HG03571 (cell line): ENCODE measurements at regions not wholly inside any gene's neighbourhood (a gene's known extent, or its start where the extent isn't known, plus 50 kb on each side); places are given as distances from the start of the nearest gene placed in this dataset.
"Not testable (repeated sequence)": the region's sequence is repeated elsewhere in the genome, so short reads cannot be mapped to it uniquely, and the experiment has no call there.

Experiments
- ATAC-seq: cut with Tn5 transposase; IDR thresholded peaks from one replicate; pipeline ENCODE4 v1.9.1; 2021; ENCODE audit not compliant: unreplicated experiment

GRCh38 chr2:180927030-180927686, 53.2 kb upstream of the UBE2E3 start:
- no peak for ATAC-seq

- no peak for ATAC-seq
Observed at GRCh38 chr2:180925700-180926099, 54.7 kb upstream of the UBE2E3 start.

- no peak for ATAC-seq
Observed at GRCh38 chr2:180924063-180924462, 56.3 kb upstream of the UBE2E3 start.

GRCh38 chr2:180910831-180911665, 69.4 kb upstream of the UBE2E3 start:
- no peak for ATAC-seq

- ATAC-seq: no peak
Observed at GRCh38 chr2:180907731-180908130, 72.7 kb upstream of the UBE2E3 start.

GRCh38 chr2:180905461-180905860, 74.9 kb upstream of the UBE2E3 start:
- ATAC-seq: no peak

GRCh38 chr2:180905002-180905401, 75.4 kb upstream of the UBE2E3 start:
- no peak for ATAC-seq

- ATAC-seq: no peak
Observed at GRCh38 chr2:180901331-180901730, 79.1 kb upstream of the UBE2E3 start.

- ATAC-seq: no peak
Observed at GRCh38 chr2:180893752-180894151, 86.7 kb upstream of the UBE2E3 start.

- ATAC-seq: no peak
Observed at GRCh38 chr2:180892091-180892490, 88.3 kb upstream of the UBE2E3 start.

GRCh38 chr2:180891360-180891759, 89.0 kb upstream of the UBE2E3 start:
- no peak for ATAC-seq

GRCh38 chr2:180890781-180891180, 89.6 kb upstream of the UBE2E3 start:
- no peak for ATAC-seq

GRCh38 chr2:180882959-180883358, 97.4 kb upstream of the UBE2E3 start:
- no peak for ATAC-seq

- ATAC-seq: no peak
Observed at GRCh38 chr2:180876506-180876905, 103.9 kb upstream of the UBE2E3 start.

- ATAC-seq: no peak
Observed at GRCh38 chr2:180873219-180873618, 107.2 kb upstream of the UBE2E3 start.

GRCh38 chr2:180872781-180873180, 107.6 kb upstream of the UBE2E3 start:
- not testable (repeated sequence) for ATAC-seq

- no peak for ATAC-seq
Observed at GRCh38 chr2:180872255-180872654, 108.2 kb upstream of the UBE2E3 start.

- ATAC-seq: no peak
Observed at GRCh38 chr2:180871649-180872048, 108.8 kb upstream of the UBE2E3 start.

GRCh38 chr2:180849851-180850250, 130.6 kb upstream of the UBE2E3 start:
- no peak for ATAC-seq

GRCh38 chr2:180848393-180848792, 132.0 kb upstream of the UBE2E3 start:
- ATAC-seq: no peak

- no peak for ATAC-seq
Observed at GRCh38 chr2:180846756-180847472, 133.5 kb upstream of the UBE2E3 start.

GRCh38 chr2:180842461-180842860, 137.9 kb upstream of the UBE2E3 start:
- ATAC-seq: no peak
